ENCODE measurements at regions not wholly inside any gene's neighbourhood (a gene's known extent, or its start where the extent isn't known, plus 50 kb on each side); places are given as distances from the start of the nearest gene placed in this dataset.

DNA sequence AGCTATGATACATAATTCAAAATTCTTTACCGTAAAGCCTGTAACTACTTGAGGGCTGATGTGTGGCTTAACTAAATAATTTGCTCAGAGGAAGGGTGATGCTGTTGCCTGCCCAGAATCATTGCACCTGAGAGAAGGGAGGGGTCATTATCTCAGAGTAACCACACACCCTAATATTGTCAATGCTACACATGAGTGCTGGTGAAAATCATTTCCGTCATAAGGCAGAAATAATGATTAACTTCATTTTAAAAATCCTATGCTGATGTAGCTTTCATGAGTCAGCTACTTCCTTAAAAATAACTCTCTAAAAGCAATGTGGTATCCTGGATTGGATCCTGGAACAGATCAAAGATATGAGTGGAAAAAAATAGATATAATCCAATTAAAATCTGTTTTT, 146.4 kb upstream of the FAM83B start:
- TF ChIP-seq POLR2A (IDR thresholded peaks at IDR 0.05): no peak
- TF ChIP-seq, protein P1, sequence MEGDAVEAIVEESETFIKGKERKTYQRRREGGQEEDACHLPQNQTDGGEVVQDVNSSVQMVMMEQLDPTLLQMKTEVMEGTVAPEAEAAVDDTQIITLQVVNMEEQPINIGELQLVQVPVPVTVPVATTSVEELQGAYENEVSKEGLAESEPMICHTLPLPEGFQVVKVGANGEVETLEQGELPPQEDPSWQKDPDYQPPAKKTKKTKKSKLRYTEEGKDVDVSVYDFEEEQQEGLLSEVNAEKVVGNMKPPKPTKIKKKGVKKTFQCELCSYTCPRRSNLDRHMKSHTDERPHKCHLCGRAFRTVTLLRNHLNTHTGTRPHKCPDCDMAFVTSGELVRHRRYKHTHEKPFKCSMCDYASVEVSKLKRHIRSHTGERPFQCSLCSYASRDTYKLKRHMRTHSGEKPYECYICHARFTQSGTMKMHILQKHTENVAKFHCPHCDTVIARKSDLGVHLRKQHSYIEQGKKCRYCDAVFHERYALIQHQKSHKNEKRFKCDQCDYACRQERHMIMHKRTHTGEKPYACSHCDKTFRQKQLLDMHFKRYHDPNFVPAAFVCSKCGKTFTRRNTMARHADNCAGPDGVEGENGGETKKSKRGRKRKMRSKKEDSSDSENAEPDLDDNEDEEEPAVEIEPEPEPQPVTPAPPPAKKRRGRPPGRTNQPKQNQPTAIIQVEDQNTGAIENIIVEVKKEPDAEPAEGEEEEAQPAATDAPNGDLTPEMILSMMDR (IDR thresholded peaks at IDR 0.05): no peak

Measured in vagina (tissue), 2 donors.